GM19452 (cell line): ENCODE measurements at regions not wholly inside any gene's neighbourhood (a gene's known extent, or its start where the extent isn't known, plus 50 kb on each side); places are given as distances from the start of the nearest gene placed in this dataset.

ENCODE experiments used
- ATAC-seq: cut with Tn5 transposase; IDR thresholded peaks from one replicate; pipeline ENCODE4 v1.9.1; 2021; ENCODE audit not compliant: unreplicated experiment

- no peak for ATAC-seq
These were observed 433.6 kb downstream of the PIK3R1 start for GRCh38 chr5:68648944-68649857.

DNA sequence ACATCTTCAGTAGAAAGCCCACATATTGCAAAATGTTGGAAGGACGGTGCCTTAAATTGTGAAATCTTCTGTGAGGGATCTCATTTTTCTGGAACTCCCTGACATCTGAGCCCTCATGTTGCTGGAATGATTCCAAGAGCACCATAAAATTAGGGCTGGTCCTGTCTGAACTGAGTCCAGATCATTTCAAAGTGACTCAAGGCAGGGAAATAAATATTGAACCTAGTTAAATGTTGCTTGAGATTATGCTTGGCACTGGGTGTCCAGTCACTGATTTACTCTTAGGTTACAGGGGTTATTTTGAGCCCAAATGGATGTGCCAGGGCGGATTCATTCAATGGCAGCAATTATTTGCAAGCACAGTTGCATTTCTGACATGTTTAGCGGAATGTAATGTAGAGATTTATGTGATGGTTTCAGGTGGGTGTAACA is 437.0 kb downstream of the PIK3R1 start:
- ATAC-seq: no peak

- no peak for ATAC-seq
These were observed 437.9 kb downstream of the PIK3R1 start for GRCh38 chr5:68653471-68653870.

DNA sequence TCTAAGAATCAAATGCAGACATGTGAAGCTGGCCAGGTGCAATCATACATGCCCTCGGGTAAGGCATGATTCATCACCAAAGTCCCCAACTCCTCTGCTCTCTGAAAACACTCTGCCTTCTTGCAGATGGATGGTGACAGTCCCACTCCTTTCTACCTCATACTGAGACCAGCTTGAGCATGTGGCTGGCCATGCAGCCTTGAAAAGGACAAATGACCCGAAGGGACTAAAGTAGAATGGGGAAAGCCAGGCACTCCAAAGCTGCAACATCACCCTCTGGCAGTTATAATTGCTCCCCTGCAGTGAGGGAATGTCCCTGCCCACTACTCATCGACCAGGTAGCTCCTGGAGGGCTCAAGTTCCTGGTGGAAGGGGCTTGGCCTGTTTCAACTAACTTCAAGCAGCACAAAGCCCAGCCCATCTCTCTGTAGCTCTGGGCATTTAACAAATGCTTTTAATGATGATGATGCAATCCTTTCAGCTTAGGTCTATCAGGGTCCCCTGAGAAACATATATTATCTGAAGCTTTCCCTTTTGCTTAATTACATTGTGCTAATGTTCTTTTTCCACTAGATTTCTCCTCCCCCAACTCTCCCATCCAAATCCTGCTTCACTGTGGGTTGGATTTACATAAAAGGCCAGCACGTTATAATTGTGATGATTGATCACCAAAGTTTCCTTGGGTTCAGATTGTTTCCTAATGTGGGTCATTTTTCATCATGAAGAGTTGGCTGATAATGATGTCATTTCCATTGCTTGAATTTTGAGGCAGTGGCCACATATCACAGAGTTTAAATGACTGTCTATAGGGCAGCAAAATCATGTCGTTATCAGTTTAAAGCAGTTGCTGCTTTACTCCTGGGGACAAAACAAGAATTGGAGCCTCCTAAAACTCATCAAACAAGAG is 436.5 kb upstream of the SLC30A5 start:
- ATAC-seq: no peak

- ATAC-seq: no peak
These were observed 434.9 kb upstream of the SLC30A5 start for GRCh38 chr5:68658810-68659372.

DNA sequence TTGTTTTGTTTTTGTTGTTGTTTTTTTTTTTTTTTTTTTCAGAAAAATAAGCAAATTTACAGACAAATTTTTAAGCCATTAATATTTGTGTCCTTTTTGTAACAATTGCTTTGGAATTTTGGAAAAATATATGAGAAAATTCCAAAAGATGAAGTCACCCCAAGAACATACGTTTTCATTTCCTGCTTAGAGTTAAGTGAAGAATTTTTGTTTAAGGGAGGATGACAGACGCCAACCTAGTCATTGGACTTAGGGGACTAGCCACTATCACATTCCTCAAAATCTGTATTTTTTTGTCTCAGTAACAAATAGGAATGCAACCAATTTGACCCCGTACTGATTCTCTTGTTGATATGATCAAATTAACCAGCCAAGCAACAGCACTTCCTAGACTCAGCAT is 433.9 kb upstream of the SLC30A5 start:
- ATAC-seq: no peak

- ATAC-seq: no peak
These were observed 432.6 kb upstream of the SLC30A5 start for GRCh38 chr5:68661237-68661636.

- ATAC-seq: no peak
These were observed 431.0 kb upstream of the SLC30A5 start for GRCh38 chr5:68662804-68663307.

- ATAC-seq: no peak
These were observed 423.8 kb upstream of the SLC30A5 start for GRCh38 chr5:68669864-68670575.

- no peak for ATAC-seq
These were observed 420.6 kb upstream of the SLC30A5 start for GRCh38 chr5:68673106-68673822.

DNA sequence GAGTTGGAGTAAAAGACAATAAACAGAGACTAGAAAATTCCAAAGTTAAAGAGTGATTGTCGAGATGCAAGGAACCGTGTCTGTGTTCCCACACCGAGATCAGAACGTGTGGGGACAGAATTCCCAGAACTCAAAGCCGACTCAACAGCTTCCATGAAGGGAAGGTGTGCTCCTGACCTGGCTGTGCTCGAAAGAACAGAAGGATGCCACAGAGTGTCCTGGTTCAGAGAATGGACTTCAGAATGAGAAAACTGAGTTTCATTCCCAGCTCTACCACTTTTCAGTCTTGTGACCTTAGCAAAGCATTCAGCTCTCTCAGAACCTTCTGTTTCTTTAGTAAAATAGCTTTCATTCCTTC is 420.0 kb upstream of the SLC30A5 start:
- ATAC-seq: no peak

DNA sequence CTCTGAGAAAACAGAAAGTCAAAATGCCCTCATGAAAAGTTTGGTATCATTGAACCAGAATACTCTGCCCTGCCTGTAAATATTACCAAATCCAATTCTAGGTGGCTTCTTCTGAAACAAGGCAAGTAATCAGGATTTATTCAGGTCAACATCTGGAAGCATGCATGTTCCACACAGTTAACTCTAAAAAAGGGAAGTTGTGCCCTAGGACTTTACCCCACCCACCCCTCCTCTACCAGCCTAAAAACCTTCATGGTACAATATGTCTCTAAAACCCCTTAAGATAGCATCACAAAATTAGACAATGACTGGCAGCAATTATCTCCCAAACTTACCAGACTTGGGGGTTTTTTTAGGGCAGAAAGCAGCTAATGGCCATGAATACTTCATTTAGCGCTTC is 414.8 kb upstream of the SLC30A5 start:
- ATAC-seq: no peak

DNA sequence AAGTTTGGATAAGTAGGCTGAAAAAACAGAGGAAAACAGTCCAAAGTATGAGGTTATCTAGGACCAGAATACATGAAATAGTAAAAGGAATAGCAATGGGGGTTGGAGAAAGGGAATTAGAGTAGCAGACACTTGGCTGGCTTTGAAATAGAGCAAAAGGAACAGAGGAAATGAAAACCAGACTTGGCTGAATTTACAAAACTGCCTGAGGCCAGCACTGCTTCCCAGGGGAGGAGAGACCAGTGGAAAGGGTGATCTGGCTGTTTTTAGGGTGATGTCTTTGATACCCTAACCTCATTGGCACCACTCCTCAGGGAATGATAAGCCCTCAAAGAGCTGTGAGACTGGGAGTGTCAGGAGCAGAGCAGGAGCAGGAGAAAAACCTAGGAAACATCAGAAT is 413.4 kb upstream of the SLC30A5 start:
- no peak for ATAC-seq

- no peak for ATAC-seq
These were observed 411.9 kb upstream of the SLC30A5 start for GRCh38 chr5:68681929-68682328.

- ATAC-seq: no peak
These were observed 411.2 kb upstream of the SLC30A5 start for GRCh38 chr5:68682400-68683160.

DNA sequence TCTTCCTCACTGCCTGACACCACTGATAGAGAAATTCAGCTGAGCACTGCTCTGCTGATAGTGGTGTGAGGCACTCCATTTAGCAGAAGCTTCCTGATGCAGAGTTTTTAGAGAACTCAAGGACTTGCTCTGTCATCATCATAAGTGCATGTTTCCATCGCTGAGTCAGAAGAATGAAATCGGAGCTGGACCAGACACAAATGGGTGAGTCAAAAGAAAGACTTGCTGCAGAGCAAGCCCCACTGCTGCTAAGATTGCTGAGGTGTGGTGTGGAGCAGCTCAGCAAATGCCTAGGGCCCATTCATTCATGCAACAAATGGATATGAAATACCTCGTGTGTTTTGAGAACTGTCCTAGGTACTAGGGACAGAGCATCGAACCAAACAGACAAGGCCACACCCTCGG is 410.2 kb upstream of the SLC30A5 start:
- no peak for ATAC-seq

DNA sequence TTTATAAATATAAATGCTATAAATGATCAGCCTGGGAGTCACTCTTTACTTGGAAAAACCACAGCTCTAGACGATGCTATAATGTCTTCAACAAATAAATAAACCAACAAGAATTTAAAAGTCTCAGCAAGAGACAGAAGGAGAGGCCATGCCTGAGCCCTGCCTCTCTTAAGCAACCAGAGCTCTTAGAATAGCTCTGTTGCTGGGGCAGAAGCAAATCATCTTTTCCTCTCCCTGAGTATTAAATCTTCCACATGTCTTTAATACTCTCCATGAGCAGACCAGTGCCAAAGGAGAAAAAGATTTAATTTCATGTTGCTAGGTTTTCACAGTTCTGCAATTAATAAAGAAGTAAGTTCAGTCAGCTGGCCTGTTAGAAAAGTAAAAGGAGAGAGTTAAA is 408.0 kb upstream of the SLC30A5 start:
- ATAC-seq: no peak

DNA sequence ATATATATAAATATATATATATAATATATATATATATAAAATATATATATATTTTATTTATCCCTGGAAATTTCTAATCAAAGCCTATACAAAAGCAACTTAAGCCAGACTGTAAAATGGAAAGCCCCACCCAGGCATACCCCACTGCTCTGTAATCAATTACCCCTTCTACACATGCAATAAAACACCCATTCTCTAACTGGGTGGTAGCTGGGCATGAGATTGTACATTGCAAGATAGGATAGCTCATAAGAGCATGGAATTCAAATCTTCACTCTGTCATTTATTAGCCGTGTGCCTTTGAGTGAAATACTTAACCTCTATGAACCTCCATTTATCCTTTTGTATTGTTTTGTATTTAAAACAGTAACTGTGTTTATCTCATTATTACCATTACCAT is 405.3 kb upstream of the SLC30A5 start:
- no peak for ATAC-seq

DNA sequence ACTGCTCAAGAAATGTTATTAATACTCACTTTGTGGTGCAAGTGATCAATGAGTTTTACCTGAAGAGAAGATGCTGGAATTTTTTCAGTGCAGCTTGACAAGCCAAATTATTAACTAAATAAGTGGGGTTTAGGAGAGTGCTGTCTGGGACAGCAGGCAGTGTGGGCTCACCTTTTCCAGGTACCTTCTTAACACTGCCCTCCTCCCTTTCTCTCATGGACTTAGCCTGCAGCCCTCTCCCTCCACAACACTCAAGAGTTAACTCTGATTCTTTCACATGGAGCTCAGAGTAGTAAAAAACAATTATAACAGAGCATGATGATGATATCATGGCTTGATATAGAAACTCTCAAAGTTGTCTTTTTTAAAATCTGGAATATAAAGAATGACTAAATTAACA is 404.8 kb upstream of the SLC30A5 start:
- no peak for ATAC-seq
